ENCODE measurements at regions not wholly inside any gene's neighbourhood (a gene's known extent, or its start where the extent isn't known, plus 50 kb on each side); places are given as distances from the start of the nearest gene placed in this dataset.

DNA sequence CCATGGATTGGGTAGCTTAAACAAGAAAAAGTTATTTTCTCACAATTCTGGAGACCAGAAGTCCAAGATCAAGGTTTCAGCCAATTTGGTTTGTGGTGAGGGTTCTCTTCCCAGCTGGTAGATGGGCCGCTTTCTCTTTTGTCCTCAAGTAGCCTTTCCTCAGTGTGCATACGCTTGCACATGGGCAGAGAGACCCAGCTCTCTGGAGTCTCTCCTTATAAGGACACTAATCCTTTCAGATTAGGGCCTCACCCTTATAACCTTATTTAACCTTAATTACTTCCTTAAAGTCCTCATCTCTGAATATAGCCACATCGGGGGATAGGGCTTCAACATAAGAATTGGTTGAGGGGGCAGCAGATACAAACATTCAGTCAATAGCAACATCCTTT is 68.4 kb upstream of the NLK start:
- no peak for DNase-seq

DNA sequence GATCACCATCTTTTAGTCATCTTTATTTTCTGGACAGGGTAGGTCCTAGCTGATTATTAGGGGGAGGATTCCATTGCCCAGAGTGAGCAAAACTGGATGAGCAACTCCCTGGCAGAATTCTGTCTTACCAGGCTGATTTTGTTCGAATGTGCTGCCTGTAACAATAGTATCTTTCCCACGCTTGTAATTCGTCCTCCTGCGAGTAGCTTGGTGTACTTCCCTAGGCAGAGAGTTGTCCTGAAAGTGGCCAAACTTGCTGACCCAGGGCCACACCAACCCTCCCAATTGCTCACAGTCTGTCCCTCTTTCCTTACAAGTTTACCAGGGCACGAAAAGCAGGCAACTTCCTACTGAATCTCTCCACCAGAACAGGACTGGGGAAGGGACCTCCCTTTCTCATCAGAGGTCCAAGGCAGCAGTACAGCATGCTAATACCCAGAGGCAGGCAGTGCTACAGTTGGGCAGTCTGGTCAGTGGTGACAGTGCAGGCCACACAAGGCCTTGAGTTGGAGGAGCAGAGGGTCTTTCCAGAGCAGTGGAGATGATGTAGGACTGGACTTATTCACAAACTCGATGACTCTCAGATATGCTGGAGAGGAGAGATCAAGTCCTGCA is 67.8 kb upstream of the NLK start:
- DNase-seq: no peak

DNA sequence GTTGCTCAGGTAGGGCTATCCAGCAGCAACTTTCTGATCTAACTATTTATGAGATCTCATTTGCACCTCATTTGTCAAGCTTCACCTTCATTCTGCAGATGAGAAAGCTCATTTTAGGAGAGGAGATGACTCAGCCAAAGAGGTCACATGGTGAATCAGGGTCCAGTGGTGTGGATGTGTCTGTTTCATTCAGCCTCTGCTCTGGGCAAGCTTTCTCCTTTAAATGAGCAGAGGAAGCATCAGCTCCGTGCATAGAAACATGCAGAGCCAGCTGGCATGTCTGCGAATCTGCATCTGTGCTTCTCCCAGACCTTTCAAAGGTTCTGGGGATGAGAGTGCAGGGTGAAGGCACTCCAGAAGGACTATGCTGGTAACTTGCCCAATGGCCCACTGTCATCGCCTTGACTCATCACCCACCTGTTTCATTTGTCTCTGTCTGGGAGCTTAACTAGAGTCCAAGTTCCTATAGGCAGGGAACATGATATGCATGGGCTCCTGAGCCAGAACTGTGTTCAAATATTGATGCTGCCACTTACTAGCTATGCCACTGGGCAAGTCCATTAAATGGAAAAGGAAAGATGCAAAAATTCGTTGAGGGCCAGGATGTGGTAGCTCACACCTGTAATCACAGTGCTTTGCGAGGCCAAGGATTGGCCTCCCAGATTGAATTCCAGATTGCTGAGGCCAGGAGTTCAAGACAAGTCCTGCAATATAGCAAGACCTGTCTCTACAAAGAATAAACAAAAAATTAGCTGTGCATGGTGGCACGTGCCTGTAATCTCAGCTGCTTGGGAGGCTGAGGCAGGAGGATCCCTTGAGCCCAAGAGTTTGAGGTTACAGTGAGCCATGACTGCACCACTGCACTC is 67.1 kb upstream of the NLK start:
- no peak for DNase-seq

DNA sequence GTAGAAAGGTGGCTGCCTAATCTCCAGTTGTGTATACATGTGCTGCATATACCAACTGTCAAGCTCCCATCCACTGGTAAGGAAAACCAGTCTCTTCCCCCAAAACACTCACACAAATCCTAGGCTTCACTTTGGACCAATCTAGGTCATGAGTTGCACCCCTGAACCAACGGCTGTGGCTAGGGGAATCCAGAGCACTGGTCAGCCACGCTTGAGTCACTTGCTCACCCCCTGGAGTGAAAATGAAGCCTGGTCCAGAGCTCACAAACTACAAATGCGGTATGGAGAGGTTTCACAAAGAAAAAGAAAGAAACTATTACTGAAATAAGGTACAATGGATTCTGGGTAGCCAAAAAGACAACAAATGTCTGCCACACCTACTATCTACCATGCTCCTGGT is 66.1 kb upstream of the NLK start:
- DNase-seq: no peak

DNA sequence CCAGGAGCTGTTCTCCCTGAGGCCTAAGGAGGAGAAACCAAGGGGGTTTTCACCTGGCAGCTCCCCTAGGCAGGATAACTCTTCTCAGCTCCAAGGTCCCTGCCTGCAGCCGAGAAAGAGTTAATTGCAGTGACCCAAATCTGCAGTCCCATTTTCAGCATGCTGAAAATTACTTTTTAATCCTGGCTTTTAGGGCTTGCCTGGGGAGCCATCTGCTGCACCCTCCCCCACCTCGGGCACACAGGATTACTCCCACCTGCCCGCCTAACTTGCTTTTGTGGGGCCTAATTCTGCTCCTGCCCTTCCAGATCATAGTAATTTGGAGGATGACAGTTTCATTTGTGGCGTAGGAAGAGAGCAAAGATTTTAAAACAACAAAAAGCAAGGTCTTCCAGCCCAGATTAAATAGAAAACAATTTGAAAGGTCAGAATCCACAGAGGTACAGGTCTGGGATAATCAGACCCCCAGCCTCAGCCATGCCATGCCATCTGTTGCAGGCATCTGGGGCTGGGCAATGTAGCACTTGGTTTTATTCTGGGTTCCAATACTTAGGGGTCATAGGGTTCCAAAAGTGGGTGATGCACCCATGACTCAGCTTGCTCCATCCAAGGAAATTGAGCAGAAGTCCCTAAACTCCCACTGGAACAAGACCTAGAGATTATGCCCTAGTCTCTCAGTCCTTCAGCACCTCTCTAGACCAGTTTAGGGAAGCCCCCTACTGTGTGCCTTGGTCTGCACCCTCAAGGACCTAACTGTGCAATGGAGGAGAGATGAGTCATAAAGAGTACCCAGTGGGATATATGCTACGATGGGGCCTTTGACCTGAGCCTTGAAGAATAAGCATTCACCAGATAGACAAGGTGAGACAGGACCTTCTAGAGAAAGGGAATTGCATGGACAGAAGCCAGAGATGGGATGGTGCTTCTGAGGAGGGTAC is 64.5 kb upstream of the NLK start:
- DNase-seq: no peak

DNA sequence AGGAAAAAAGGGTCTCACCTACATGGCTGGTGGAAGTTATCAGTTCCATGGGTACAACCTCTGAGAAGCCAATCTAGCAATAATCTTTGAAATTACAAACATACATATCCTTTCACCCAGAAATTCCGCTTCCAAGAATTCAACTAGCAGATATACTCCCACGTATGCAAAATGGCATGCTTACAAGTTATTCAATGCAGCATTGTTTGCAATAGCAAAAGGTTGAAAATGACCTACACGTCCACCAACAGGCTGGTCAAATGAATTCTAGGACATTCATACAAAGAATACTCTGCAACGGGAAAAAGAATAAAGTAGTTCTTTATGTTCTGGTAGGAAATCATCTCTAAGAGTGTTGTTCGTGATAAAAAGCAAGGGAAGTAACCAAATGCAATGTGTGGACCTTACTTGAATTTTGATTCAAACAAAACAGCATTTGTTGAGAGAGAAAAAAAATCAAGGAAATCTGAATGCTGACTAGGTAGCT is 63.7 kb upstream of the NLK start:
- DNase-seq: no peak

DNA sequence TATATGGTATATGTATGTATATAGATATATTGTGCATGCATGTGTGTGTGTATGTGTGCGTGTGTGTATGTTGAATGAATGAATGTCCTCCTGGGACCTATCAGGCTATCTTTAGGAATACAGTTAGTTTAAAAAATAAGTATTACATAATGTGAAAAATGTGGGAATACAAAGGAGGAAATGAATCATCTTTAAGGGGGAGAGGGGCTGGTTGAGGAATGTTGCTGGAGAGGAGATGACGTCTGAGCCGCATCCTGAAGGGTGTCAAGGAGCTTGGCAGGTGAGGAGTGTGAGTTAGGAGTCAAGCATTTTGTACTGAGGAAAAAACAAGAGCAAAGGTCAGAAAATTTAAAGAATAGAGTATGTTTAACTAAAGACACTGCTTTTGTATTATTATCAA is 62.4 kb upstream of the NLK start:
- DNase-seq: peak; percentile 73

DNA sequence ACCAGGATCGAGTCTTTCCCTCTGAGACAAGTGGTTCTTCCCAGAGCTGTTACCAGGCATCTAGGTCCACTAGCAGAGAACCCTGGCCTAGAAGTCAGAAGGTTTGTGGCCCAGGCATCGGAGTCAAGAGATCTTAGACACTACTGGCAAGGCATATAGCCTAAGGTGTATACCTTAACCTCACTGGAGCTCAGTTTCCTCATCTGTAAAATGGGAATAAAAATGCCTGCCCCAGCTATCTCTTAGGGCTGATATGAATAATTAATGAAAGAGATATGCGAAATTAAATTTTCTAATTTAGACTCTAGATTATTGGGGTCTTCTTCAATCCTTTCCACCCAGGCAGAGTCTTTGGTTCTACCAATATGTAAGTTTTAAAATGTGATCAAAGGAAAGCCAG is 60.5 kb upstream of the NLK start:
- DNase-seq: no peak

DNA sequence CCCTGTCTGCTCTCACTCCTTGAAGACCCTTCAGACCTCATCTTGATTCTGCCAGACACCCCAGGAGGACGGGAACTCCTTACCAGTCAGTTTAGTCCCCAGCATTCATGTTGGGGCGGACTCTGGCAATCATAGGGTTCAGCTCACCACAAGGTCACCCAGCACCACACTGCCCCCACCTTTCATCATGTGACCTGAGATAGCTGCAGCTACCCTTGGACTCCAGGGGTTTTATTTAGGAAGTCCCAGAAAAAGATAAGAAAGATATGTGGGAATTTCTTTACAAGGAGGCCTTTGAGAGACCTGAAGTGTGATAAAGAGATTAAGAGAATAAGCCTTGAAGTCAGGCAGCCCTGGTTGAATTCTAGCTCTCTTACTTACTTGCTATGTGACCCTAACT is 59.8 kb upstream of the NLK start:
- DNase-seq: no peak

DNA sequence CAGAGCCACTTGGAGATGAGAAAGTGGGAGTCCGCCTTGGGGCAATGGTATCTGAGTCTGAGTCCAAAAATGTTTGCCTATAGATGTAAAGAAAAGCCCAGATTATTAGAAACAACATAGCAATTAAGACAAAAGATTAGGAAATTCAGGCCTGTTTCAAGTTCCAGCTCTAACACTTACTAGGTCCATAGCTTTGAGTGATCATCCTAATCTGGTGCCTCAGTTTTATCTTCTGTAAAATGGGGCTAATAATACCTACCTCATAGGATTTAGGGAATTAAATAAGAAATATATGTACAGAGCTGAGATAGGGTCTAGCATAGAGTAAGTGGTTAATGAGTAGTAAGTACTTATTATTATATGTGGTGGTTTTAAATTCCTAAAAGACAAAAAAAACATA is 58.6 kb upstream of the NLK start:
- DNase-seq: no peak

DNA sequence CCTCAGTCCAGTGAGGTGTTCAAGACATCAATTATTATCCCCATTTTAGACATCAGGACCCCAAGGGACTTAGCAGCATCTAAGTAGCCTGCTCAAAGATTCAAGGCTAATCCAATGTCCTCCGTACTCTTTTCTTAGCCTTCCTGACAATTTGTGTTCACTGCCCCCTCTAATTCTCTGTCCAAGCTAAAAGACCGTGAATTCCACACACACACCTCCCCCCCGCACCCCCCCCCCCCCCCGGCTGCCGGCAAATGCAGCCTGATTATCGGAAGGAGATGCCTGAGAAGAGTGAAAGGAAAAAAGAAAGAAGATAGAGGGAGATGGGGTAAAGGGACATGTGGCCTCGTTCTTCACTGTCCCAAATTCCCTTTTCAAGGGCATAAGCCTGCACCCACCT is 58.1 kb upstream of the NLK start:
- no peak for DNase-seq

DNA sequence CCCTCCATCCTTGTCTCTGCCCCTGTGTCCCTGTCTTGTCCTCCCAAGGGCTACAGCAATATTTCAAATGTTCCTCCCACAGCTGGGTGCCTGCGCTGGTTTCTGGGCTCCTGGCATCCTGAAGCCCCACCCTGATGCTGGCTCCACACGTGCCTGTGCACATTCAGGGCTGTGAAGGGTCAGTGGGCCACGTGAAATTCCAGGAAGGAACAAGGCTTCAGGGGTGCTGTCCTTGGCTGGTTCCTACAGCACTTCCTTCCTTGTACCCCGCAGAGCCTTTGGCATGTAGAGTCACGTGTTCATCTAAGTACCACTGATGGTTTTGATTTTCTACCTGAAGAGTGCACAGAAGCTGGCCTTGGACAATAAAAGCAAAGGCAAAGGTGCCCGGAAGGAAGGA is 57.7 kb upstream of the NLK start:
- no peak for DNase-seq

DNA sequence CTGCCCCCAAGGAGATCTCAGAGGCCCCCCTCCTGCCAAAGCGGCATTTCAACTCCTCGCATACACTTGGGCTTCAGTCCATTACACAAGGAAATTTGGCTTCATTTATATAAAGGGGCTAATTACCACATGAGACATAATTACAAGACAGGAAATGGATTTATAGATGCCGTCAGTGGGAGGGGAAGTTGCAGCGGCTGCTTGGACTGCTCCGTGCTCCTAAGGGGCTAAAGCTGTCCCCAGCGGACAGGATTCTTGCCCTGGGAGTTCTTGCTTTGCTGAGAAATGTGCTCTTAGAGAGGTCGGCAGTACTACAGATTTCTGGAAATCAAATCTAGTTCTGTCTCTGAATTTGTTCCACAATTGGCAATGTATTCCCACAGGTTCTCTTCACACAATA is 57.2 kb upstream of the NLK start:
- no peak for DNase-seq

DNA sequence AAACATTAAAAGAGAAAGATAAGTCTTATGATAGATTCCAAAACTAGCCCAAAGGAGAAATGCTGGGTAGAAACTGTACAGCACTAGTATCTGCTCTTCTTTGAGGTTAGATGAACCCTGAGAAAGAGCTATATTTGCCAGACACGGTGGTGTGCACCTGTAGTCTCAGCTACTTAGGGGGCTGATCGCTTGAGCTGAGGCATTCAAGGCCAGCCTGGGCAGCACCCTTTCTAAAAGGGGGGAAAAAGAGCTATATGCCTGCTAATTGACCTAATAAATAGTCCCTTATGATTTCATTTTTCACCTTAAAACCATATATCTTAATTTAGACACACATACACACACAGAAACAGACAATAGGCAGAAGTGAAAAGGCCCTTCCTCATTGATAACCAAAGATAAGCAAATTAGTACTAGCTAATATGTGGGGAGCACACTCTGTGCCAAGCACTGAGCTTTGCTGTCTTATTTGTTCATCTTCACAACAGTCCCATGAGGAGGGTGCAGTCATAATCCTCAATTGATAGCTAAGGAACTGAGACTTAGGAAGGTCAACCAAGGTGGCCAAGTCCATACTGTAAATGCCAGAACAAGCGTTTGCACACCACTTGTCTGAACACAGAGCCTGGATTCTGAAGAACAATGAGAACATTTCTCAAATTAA is 56.6 kb upstream of the NLK start:
- no peak for DNase-seq

DNA sequence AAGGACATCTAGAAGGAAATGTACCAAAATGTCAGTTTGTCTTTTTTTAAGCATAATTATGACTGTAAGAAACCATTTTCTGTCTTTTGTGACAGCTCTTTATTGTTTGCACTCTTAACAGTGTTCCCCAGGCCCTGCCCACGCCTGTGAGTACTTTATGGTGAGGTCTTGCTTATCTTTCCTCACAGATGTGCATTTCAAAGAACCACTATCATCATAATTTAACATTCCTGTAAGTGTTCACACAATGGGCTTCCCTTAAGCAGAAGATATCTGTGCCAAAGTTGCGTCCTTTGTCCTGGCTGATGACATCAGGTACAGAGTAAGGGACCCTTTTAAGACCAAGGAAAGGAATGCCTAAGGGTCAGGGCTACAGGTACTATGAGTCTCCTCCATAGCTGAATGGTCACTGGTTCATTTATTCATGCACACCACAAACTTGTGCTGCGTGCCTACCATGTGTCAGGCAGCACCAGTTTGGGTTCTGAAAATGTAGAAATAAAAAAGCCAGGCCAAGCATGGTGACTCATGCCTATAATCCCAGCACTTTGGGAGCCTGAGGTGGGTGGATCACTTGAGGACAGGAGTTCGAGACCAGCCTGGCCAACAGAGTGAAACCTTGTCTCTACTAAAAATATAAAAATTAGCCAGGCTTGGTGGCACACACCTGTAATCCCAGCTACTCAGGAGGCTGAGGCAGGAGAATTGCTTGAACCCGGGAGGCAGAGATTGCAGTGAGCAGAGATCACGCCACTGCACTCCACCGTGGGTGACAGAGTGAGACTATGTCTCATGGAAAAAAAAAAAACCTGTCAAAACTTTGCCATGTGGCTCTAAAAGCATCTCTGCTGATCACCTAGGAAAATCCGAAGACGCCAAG is 55.4 kb upstream of the NLK start:
- no peak for DNase-seq

DNA sequence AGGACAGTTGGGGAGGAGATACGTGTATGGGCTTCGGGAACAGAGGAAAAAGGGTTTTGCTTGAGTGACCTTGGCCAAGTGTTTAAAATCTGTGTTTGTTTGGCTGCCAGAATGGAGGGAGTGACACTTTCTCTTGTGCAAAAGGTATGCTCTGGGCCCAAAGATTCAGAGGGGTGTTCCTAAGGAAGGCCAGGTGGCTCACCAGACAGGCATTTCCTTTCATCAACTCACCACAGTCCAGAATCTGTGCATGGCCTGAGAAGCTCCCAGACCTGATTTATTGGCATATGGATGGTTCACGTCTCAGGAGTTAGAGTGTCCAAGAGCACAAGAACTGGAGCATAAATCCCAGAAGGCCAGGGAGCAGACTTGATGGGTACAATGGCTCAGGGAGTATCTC is 53.4 kb upstream of the NLK start:
- DNase-seq: no peak

DNA sequence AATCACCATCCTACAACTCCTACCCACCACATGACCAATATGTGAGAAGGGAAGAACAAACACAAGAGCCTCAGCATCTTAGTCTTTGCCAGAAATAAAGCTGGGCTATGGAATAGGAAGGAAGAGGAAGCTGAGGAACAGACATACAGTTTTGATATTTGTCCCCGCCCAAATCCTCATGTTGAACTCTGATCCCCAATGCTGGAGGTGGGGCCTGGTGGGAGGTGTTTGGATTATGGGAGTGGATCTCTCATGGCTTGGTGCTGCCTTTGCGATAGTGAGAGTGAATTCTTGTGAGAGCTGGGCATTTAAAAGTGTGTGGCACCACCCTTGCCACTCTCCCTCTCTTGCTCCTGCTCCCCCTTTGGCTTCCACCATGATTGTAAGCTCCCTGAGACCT is 52.4 kb upstream of the NLK start:
- DNase-seq: no peak

DNA sequence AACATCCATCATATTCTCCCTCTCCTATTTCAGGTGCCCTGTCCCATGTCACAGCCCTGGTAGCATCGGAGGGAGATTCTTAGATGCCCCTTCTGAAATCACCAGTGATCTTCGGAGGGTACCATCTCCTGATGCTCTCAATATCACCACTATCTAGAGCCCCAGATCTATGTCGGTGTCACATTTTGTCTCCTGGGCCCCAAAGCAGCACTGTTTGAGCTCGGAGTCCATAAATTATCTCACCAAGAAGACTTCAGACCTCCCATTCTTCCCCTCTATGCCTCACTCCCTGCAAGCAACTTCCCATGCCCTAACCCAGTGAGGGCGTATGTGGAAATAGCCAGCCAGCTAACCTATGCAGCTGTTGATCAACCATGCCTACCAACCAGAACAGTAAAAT is 51.5 kb upstream of the NLK start:
- DNase-seq: no peak

DNA sequence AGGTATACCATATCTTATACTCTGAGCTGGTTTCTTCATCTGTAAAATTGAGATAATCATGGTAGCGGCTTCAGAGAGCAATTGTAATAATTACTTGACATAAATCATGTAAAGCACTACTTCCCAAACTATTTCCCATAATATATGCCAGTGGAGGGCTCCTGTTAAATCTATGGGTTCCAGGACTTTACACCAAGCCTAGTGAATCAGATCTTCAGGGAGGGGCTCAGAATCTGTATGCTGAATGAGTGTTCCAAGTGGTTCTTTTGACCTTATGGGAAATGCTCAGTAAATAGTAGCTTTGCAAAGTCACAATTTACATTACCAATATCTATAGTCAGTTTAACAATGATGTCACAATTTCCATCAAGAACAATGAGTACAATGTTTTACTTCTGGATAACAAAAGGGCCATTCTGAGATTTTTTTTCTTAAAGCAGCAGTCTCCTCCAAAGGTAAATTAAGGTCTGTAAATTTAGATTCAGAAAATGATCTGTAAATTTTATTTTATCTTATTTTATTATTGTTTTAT is 50.9 kb upstream of the NLK start:
- no peak for DNase-seq

All from kidney glomerular epithelial cell (primary cell).